CD14-positive monocyte (primary cell): ENCODE measurements at regions not wholly inside any gene's neighbourhood (a gene's known extent, or its start where the extent isn't known, plus 50 kb on each side); places are given as distances from the start of the nearest gene placed in this dataset.

Source experiments
- DNase-seq, 3 donors: peaks; one replicate each; pipeline ENCODE4 v3.0.0-alpha.2; 2011 to 2022
- H2AFZ ChIP-seq: 2 replicates; pipeline ENCODE4 v1.6.0; 2012; ENCODE audit warnings: mild to moderate bottlenecking, low read depth, low read length, inconsistent platforms; ENCODE audit not compliant: insufficient read depth, poor library complexity, severe bottlenecking
- H3K27ac ChIP-seq, 2 donors: 1 replicate in 1 of 2; 2 replicates in 1 of 2; pipeline ENCODE4 v1.5.1; 2012 to 2013; ENCODE audit warnings: low read length in 2 of 2, control low read depth in 1 of 2, inconsistent platforms in 1 of 2, low read depth in 1 of 2, mild to moderate bottlenecking in 1 of 2
- H3K27me3 ChIP-seq, 2 donors: one replicate each; pipeline versions ENCODE4 v1.6.0 to v1.6.1; 2011 to 2013; ENCODE audit warnings: low read length in 2 of 2; ENCODE audit not compliant: control insufficient read depth in 2 of 2, insufficient read depth in 2 of 2
- H3K36me3 ChIP-seq, 2 donors: replicated peaks in 1 of 2; 1 replicate in 1 of 2; 2 replicates in 1 of 2; pipeline versions ENCODE4 v1.5.1 to v1.6.1; 2012 to 2013; ENCODE audit warnings: low read length in 2 of 2, control low read depth in 1 of 2, inconsistent platforms in 1 of 2, mild to moderate bottlenecking in 1 of 2; ENCODE audit not compliant: insufficient read depth in 2 of 2, control insufficient read depth in 1 of 2
- H3K4me1 ChIP-seq, 2 donors: 1 replicate in 1 of 2; 2 replicates in 1 of 2; pipeline versions ENCODE4 v1.5.1 to v1.6.1; 2012 to 2013; ENCODE audit warnings: low read length in 2 of 2, control low read depth in 1 of 2, inconsistent platforms in 1 of 2, mild to moderate bottlenecking in 1 of 2, moderate library complexity in 1 of 2; ENCODE audit not compliant: insufficient read depth in 2 of 2, control insufficient read depth in 1 of 2
- H3K4me2 ChIP-seq: replicated peaks from 2 replicates; pipeline ENCODE3; 2012; ENCODE audit warnings: low read length, moderate library complexity, mild to moderate bottlenecking; ENCODE audit not compliant: poor library complexity, severe bottlenecking; ENCODE audit errors: extremely low read depth
- H3K4me3 ChIP-seq, 3 experiments: fragments of 200-600 bp in 1 of 3; sonication (generic) in 1 of 3; replicated peaks in 1 of 3; 1 replicate in 2 of 3; 2 replicates in 1 of 3; pipeline ENCODE4 v1.5.1; 2011 to 2013; ENCODE audit warnings: low read length in 3 of 3, mild to moderate bottlenecking in 3 of 3, control low read depth in 2 of 3, low read depth in 2 of 3, inconsistent platforms in 1 of 3, moderate library complexity in 1 of 3
- H3K79me2 ChIP-seq: 2 replicates; pipeline ENCODE4 v1.6.0; 2012; ENCODE audit warnings: mild to moderate bottlenecking, control low read depth, inconsistent platforms, low read length, moderate library complexity; ENCODE audit not compliant: insufficient read depth
- H3K9ac ChIP-seq: 2 replicates; pipeline ENCODE4 v1.6.0; 2017; ENCODE audit warnings: low read length, mild to moderate bottlenecking; ENCODE audit not compliant: insufficient read depth, poor library complexity, severe bottlenecking
- H3K9me3 ChIP-seq, 2 donors: replicated peaks in 1 of 2; 1 replicate in 1 of 2; 2 replicates in 1 of 2; pipeline versions ENCODE4 v1.5.1 to v1.6.1; 2012 to 2013; ENCODE audit warnings: low read length in 2 of 2, control low read depth in 1 of 2; ENCODE audit not compliant: control insufficient read depth in 1 of 2, insufficient read depth in 1 of 2
- H4K20me1 ChIP-seq: 2 replicates; pipeline ENCODE4 v1.6.0; 2012; ENCODE audit warnings: mild to moderate bottlenecking, low read length, control low read depth, moderate library complexity; ENCODE audit not compliant: insufficient read depth
- H3K27ac Mint-ChIP-seq, 7 donors: one replicate each; pipeline ENCODE4 v1.8.0; 2020; ENCODE audit warnings: mild to moderate bottlenecking in 7 of 7, mixed read lengths in 7 of 7, moderate library complexity in 6 of 7, inconsistent platforms in 2 of 7
- H3K27me3 Mint-ChIP-seq, 3 donors: one replicate each; pipeline ENCODE4 v1.8.0; 2021 to 2022; ENCODE audit warnings: low read depth in 3 of 3, mild to moderate bottlenecking in 3 of 3, mixed read lengths in 3 of 3, moderate library complexity in 3 of 3, inconsistent platforms in 1 of 3
- H3K36me3 Mint-ChIP-seq, 2 donors: one replicate each; pipeline ENCODE4 v1.8.0; 2020; ENCODE audit warnings: mixed read lengths in 2 of 2, inconsistent platforms in 1 of 2, mild to moderate bottlenecking in 1 of 2
- H3K4me1 Mint-ChIP-seq: one replicate; pipeline ENCODE4 v1.8.0; 2020; ENCODE audit warnings: mild to moderate bottlenecking, mixed read lengths
- H3K4me3 Mint-ChIP-seq, 2 donors: one replicate each; pipeline ENCODE4 v1.8.0; 2020; ENCODE audit warnings: mild to moderate bottlenecking in 2 of 2, mixed read lengths in 2 of 2, moderate library complexity in 1 of 2
- H3K9me3 Mint-ChIP-seq, 7 donors: one replicate each; pipeline ENCODE4 v1.8.0; 2020 to 2022; ENCODE audit warnings: mixed read lengths in 7 of 7, mild to moderate bottlenecking in 6 of 7, moderate library complexity in 6 of 7, inconsistent platforms in 2 of 7
- WGBS: methylation state at CpG from one replicate; pipeline ENCODE4 v1.1.5; 2013; ENCODE audit warnings: missing lambda C conversion rate; ENCODE audit not compliant: insufficient coverage; 5-methylcytosine and 5-hydroxymethylcytosine counted together
- intact Hi-C, 2 donors: fragments of 100-400 bp; cut with micrococcal nuclease; formaldehyde crosslinking; loops; one replicate each; pipeline versions ENCODE4 v1.15.0 to v1.15.1; 2023
- TF ChIP-seq, protein P1 (sequence below): fragments of 200-600 bp; IDR thresholded peaks from one replicate; pipeline ENCODE4 v1.8.0; 2022; ENCODE audit warnings: antibody characterized with exemption, mild to moderate bottlenecking

DNA sequence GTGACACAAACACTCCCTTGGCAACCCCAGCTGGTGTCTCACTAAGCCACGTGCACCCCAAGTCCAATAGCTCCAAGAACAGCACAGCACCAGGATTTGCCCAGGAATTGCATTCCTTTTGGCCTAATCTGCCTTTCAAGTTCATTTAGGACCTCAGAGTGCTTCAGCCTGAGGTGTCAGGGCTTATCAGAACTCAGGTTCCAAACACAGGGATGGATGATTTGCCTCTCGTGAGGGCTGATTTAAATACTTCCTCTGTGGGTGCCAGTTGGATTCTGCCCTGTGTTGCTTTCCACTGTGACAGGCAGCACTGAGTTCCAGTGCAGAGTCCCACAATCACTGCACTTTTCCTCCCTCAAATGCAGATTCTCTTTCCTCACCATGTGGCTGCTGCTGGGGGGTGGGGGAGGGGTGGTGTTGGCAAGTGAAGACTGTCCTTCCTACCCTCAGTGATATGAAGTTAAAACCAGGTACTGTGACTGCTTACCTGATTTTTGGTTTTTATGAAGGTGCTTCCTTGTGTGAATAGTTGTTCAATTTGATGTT is 204.3 kb upstream of the STAC start:
- Histone ChIP-seq H3K79me2 (no peaks in the 10 kb centered on the region), H2AFZ (no peak overlapping the region), H4K20me1 (no peaks in the 10 kb centered on the region), H3K36me3 (no peaks in the 10 kb centered on the region), H3K27ac (no peak overlapping the region), H3K4me3 (no peak overlapping the region), H3K9me3 (no peaks in the 10 kb centered on the region), H3K4me2 (no peak overlapping the region), H3K9ac (no peak overlapping the region), H3K4me1 (no peaks in the 10 kb centered on the region), H3K27me3 (no peaks in the 10 kb centered on the region)
- no peak overlapping the region for H3K4me3 Mint-ChIP-seq
- no peaks in the 10 kb centered on the region for H3K4me1 Mint-ChIP-seq
- H3K9me3 Mint-ChIP-seq = peaks cover 0 to 7% (median 2%) of the 10 kb centered on the region in 7 donors
- DNase-seq = no peak
- no peaks in the 10 kb centered on the region for H3K36me3 Mint-ChIP-seq
- TF ChIP-seq, protein P1, sequence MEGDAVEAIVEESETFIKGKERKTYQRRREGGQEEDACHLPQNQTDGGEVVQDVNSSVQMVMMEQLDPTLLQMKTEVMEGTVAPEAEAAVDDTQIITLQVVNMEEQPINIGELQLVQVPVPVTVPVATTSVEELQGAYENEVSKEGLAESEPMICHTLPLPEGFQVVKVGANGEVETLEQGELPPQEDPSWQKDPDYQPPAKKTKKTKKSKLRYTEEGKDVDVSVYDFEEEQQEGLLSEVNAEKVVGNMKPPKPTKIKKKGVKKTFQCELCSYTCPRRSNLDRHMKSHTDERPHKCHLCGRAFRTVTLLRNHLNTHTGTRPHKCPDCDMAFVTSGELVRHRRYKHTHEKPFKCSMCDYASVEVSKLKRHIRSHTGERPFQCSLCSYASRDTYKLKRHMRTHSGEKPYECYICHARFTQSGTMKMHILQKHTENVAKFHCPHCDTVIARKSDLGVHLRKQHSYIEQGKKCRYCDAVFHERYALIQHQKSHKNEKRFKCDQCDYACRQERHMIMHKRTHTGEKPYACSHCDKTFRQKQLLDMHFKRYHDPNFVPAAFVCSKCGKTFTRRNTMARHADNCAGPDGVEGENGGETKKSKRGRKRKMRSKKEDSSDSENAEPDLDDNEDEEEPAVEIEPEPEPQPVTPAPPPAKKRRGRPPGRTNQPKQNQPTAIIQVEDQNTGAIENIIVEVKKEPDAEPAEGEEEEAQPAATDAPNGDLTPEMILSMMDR = no peak
- WGBS = 71% methylated on average over 1 of the region's 2 CpGs
- peaks cover 0 to 2% (median 0%) of the 10 kb centered on the region in 3 donors for H3K27me3 Mint-ChIP-seq
- intact Hi-C loops = no loop called here
- H3K27ac Mint-ChIP-seq = no peak overlapping the region

DNA sequence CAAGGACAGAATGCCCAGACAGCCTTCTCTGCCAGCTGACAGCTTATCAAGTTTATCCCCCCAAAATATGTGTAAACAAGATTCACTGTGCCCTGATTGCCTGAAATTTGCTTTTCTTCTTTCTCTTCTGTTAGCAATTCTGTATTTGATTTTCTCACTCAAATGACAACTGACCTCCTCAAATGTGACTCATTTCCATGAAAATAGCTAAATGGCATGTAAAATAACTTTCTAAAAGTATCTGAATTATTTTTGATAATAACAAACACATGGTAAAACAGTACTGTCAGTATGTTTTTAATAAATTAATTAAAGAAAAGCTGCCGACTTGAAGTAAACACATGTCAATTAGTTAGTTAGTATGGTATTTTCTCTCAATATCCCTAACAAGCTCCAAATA is 202.3 kb upstream of the STAC start:
- intact Hi-C loops = no loop called here
- peaks cover 0 to 4% (median 0%) of the 10 kb centered on the region in 7 donors for H3K9me3 Mint-ChIP-seq
- Histone ChIP-seq H3K9ac (no peak overlapping the region), H3K4me2 (no peak overlapping the region), H3K9me3 (no peaks in the 10 kb centered on the region), H3K27me3 (no peaks in the 10 kb centered on the region), H4K20me1 (no peaks in the 10 kb centered on the region), H3K79me2 (no peaks in the 10 kb centered on the region), H3K36me3 (no peaks in the 10 kb centered on the region), H3K4me1 (no peaks in the 10 kb centered on the region), H3K4me3 (no peak overlapping the region), H2AFZ (no peak overlapping the region), H3K27ac (no peak overlapping the region)
- H3K27me3 Mint-ChIP-seq = no peaks in the 10 kb centered on the region
- no peak overlapping the region for H3K27ac Mint-ChIP-seq
- no peaks in the 10 kb centered on the region for H3K4me1 Mint-ChIP-seq
- H3K4me3 Mint-ChIP-seq = no peak overlapping the region
- TF ChIP-seq, protein P1 = no peak
- WGBS = no CpG with 5 or more reads among the region's 1 CpG
- no peak for DNase-seq
- H3K36me3 Mint-ChIP-seq = no peaks in the 10 kb centered on the region
